GM23338 (cell line): ENCODE measurements at regions not wholly inside any gene's neighbourhood (a gene's known extent, or its start where the extent isn't known, plus 50 kb on each side); places are given as distances from the start of the nearest gene placed in this dataset.

ENCODE experiments used
- CREB1 ChIP-seq: fragments of 250-450 bp; sonication (Bioruptor Pico); IDR thresholded peaks from 2 replicates; pipeline ENCODE4 v1.5.0; 2020; ENCODE audit warnings: low read depth, mild to moderate bottlenecking, moderate library complexity
- CTCF ChIP-seq, 2 experiments: fragments of 200-600 bp in 1 of 2; sonication (generic) in 1 of 2; conservative IDR thresholded peaks; 2 replicates each; pipeline versions ENCODE4 v1.5.1 to v1.6.1; 2016 to 2017; ENCODE audit warnings: antibody characterized with exemption in 2 of 2, low read depth in 2 of 2, mild to moderate bottlenecking in 2 of 2, moderate library complexity in 1 of 2
- EZH2 ChIP-seq: fragments of 200-600 bp; sonication (generic); IDR thresholded peaks from one replicate; pipeline ENCODE4 v1.8.0; 2017; ENCODE audit warnings: antibody characterized with exemption, mild to moderate bottlenecking, low read depth; ENCODE audit not compliant: unreplicated experiment
- POLR2AphosphoS5 ChIP-seq: IDR thresholded peaks from 2 replicates; pipeline ENCODE4 v1.6.1; 2016; ENCODE audit warnings: antibody characterized with exemption, low read depth
- TF ChIP-seq, protein P1 (sequence below): IDR thresholded peaks from one replicate; pipeline ENCODE4 v1.6.1; 2018; ENCODE audit warnings: antibody characterized with exemption; ENCODE audit not compliant: unreplicated experiment

DNA sequence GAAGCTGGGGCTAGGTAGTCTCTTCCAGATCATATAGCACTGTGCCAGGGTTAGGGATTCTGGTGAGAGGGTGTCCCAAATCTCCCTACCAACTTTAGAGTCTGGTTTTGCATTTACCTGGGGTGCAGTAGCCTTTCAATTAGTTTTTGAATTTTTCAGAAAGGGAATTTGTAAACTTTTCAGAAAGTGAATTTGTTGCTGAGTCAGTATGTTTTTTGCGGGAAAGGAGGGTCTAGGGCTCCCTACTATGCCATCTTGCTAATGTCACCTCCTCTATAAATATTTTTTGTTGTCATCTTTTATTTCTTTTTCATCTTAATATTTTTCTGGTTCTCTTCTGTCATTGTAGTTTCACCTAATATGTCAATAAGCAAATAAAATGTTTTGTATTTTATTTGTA, 95.8 kb upstream of the FAM98A start:
- no peak for TF ChIP-seq CTCF (conservative IDR thresholded peaks at IDR 0.05; ENCODE audit: low read depth in 2 of 2)
- TF ChIP-seq POLR2AphosphoS5, result no peak
- TF ChIP-seq EZH2, result no peak
- TF ChIP-seq, protein P1, sequence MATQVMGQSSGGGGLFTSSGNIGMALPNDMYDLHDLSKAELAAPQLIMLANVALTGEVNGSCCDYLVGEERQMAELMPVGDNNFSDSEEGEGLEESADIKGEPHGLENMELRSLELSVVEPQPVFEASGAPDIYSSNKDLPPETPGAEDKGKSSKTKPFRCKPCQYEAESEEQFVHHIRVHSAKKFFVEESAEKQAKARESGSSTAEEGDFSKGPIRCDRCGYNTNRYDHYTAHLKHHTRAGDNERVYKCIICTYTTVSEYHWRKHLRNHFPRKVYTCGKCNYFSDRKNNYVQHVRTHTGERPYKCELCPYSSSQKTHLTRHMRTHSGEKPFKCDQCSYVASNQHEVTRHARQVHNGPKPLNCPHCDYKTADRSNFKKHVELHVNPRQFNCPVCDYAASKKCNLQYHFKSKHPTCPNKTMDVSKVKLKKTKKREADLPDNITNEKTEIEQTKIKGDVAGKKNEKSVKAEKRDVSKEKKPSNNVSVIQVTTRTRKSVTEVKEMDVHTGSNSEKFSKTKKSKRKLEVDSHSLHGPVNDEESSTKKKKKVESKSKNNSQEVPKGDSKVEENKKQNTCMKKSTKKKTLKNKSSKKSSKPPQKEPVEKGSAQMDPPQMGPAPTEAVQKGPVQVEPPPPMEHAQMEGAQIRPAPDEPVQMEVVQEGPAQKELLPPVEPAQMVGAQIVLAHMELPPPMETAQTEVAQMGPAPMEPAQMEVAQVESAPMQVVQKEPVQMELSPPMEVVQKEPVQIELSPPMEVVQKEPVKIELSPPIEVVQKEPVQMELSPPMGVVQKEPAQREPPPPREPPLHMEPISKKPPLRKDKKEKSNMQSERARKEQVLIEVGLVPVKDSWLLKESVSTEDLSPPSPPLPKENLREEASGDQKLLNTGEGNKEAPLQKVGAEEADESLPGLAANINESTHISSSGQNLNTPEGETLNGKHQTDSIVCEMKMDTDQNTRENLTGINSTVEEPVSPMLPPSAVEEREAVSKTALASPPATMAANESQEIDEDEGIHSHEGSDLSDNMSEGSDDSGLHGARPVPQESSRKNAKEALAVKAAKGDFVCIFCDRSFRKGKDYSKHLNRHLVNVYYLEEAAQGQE, result no peak
- TF ChIP-seq CREB1 (CRISPR knock-in tag), result no peak
